HepG2 (cell line): ENCODE measurements at regions not wholly inside any gene's neighbourhood (a gene's known extent, or its start where the extent isn't known, plus 50 kb on each side); places are given as distances from the start of the nearest gene placed in this dataset.

Experiments used
- ATAC-seq: fragments of 200-7000 bp; cut with Tn5 transposase; 3 replicates; pipeline ENCODE4 v1.9.1; 2020; ENCODE audit warnings: mild to moderate bottlenecking, moderate library complexity
- BruUV-seq: library from RNA; stranded (reverse); fragments of 400-500 nt; replicated peaks from 2 replicates; lab custom pipeline; 2021; lab: Mats Ljungman, UMichigan
- CTCF ChIA-PET: fragments of 300-600 bp; formaldehyde crosslinking; extraction: SDS; loops from one replicate; lab custom pipeline; 2021; ENCODE audit warnings: low total read pairs, inconsistent platforms, low intra/inter-chr PET ratio; lab: Yijun Ruan, JAX
- POLR2A ChIA-PET: fragments of 350-600 bp; sonication (Branson Sonifier 250); formaldehyde crosslinking; loops from one replicate; lab custom pipeline; 2020; ENCODE audit warnings: antibody characterized with exemption, inconsistent platforms; lab: Yijun Ruan, JAX
- DNase-seq: peaks from one replicate; pipeline ENCODE4 v3.0.0-alpha.2; 2015; ENCODE audit warnings: low spot score
- FAIRE-seq: peaks from 3 replicates; lab custom pipeline; 2011; peaks lifted over from hg19 to GRCh38; lab: Jason Lieb, UNC
- H2AFZ ChIP-seq: one replicate; pipeline ENCODE4 v1.6.1; 2011; ENCODE audit warnings: low read length, inconsistent platforms
- H3K27ac ChIP-seq: fragments of 300-600 bp; 3 replicates; pipeline ENCODE4 v1.8.0; 2011; ENCODE audit warnings: mixed run types, mild to moderate bottlenecking, mixed read lengths, low read length, inconsistent platforms; ENCODE audit not compliant: insufficient read depth; ENCODE audit errors: extremely low read length
- H3K27me3 ChIP-seq, 2 experiments: fragments of 200-600 bp in 1 of 2; 2 replicates in 1 of 2; 3 replicates in 1 of 2; pipeline versions ENCODE4 v1.6.0 to v1.8.0; 2011; ENCODE audit warnings: low read length in 2 of 2, mild to moderate bottlenecking in 2 of 2, moderate library complexity in 2 of 2, inconsistent platforms in 1 of 2; ENCODE audit not compliant: insufficient read depth in 2 of 2, control insufficient read depth in 1 of 2
- H3K36me3 ChIP-seq, 2 experiments: fragments of 200-600 bp in 1 of 2; replicated peaks in 1 of 2; 2 replicates in 1 of 2; 3 replicates in 1 of 2; pipeline versions ENCODE4 v1.5.1 to v1.8.0; 2011; ENCODE audit warnings: low read length in 2 of 2, inconsistent platforms in 1 of 2; ENCODE audit not compliant: insufficient read depth in 2 of 2, control insufficient read depth in 1 of 2
- H3K4me1 ChIP-seq: 2 replicates; pipeline ENCODE4 v1.5.1; 2012; ENCODE audit warnings: low read length, inconsistent platforms; ENCODE audit not compliant: insufficient read depth
- H3K4me2 ChIP-seq: 2 replicates; pipeline ENCODE4 v1.6.0; 2011; ENCODE audit warnings: low read depth, low read length, inconsistent platforms
- H3K4me3 ChIP-seq, 3 experiments: fragments of 200-600 bp in 1 of 3; sonication (generic), shearing (Covaris generic) in 1 of 3; replicated peaks in 1 of 3; 2 replicates each; pipeline ENCODE4 v1.5.1; 2011 to 2016; ENCODE audit warnings: low read length in 3 of 3, inconsistent platforms in 2 of 3, low read depth in 2 of 3, mild to moderate bottlenecking in 2 of 3, control low read depth in 1 of 3, mixed read lengths in 1 of 3; ENCODE audit not compliant: insufficient read depth in 1 of 3
- H3K79me2 ChIP-seq: one replicate; pipeline ENCODE4 v1.6.1; 2011; ENCODE audit warnings: low read length, inconsistent platforms; ENCODE audit not compliant: insufficient read depth
- H3K9ac ChIP-seq: 2 replicates; pipeline ENCODE4 v1.6.0; 2011; ENCODE audit warnings: mild to moderate bottlenecking, low read depth, low read length, inconsistent platforms; ENCODE audit not compliant: insufficient read depth
- H3K9me3 ChIP-seq: 2 replicates; pipeline ENCODE4 v1.5.1; 2012; ENCODE audit warnings: mild to moderate bottlenecking, low read length
- H4K20me1 ChIP-seq: 2 replicates; pipeline ENCODE4 v1.6.0; 2011; ENCODE audit warnings: inconsistent platforms, mild to moderate bottlenecking, low read length, moderate library complexity; ENCODE audit not compliant: insufficient read depth
- ZSCAN31 ChIP-seq: sonication (generic); formaldehyde crosslinking; IDR thresholded peaks from 2 replicates; pipeline ENCODE4 v1.5.0; 2020; ENCODE audit warnings: low read depth, mild to moderate bottlenecking, missing genetic modification reagents
- WGBS: methylation state at CpG from one replicate; pipeline ENCODE4 v1.1.6; 2017; ENCODE audit warnings: low lambda C conversion rate; 5-methylcytosine and 5-hydroxymethylcytosine counted together
- in situ Hi-C: cut with HindIII; loops from 2 replicates; pipeline ENCODE4 v1.10.0; 2017; ENCODE audit warnings: low pct_unique_long_range_greater_than_20kb; ENCODE audit not compliant: extremely low pct_ligation_motif_present
- intact Hi-C: fragments of 100-400 bp; cut with micrococcal nuclease; formaldehyde crosslinking; loops from one replicate; pipeline ENCODE4 v1.10.0; 2022; ENCODE audit not compliant: unreplicated experiment
- TF ChIP-seq, protein P1 (sequence below), 2 experiments: sonication (generic) in 1 of 2; formaldehyde crosslinking in 1 of 2; IDR thresholded peaks; 2 replicates each; pipeline versions ENCODE4 v1.6.1 to v1.9.0; 2014 to 2022; ENCODE audit warnings: antibody characterized with exemption in 1 of 2, borderline replicate concordance in 1 of 2, inconsistent platforms in 1 of 2, low read depth in 1 of 2, missing genetic modification reagents in 1 of 2

DNA sequence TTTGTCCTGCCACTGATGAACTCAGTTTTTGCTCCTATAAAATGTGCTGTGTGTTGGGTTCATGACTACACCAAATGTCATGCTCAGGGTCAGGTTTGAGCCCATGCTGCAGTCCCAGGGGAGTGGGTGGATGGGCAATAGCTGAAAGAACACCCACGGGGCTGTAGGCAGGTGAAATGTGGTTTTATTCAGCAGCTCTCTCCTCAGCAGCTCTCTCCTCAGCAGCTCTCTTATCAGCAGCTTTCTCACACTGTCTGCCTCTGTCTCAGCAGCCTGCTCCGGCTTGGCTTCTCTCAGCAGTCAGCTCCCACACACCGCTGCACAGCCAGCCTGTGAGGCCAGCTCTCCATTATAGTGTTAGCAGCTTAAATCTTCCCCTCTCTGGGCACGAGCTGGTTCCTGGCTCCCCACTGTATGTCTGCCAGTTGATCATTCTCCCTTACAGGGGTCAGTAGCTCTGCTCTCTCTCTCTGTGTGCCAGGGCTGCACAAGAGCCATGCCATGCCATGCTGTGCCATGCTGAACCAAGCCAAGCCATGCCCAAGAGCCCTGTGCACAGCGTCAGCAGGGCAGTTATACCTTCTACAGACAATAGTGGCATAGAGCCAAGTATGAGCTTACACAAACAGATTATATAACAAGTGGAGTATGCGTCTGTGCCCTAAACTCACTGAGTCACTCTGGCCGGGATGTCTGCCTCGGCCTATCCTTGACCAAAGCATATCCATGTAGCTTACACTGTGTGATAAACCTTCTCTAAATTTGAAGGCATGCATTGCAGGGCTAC, 303.3 kb upstream of the TMPO start:
- H2AFZ ChIP-seq, result no peak overlapping the region
- in situ Hi-C loops, result no loop called here
- H3K27me3 ChIP-seq, result no peaks in the 10 kb centered on the region
- no peaks in the 10 kb centered on the region for H3K79me2 ChIP-seq
- POLR2A ChIA-PET, result no interaction called here
- TF ChIP-seq, protein P1, sequence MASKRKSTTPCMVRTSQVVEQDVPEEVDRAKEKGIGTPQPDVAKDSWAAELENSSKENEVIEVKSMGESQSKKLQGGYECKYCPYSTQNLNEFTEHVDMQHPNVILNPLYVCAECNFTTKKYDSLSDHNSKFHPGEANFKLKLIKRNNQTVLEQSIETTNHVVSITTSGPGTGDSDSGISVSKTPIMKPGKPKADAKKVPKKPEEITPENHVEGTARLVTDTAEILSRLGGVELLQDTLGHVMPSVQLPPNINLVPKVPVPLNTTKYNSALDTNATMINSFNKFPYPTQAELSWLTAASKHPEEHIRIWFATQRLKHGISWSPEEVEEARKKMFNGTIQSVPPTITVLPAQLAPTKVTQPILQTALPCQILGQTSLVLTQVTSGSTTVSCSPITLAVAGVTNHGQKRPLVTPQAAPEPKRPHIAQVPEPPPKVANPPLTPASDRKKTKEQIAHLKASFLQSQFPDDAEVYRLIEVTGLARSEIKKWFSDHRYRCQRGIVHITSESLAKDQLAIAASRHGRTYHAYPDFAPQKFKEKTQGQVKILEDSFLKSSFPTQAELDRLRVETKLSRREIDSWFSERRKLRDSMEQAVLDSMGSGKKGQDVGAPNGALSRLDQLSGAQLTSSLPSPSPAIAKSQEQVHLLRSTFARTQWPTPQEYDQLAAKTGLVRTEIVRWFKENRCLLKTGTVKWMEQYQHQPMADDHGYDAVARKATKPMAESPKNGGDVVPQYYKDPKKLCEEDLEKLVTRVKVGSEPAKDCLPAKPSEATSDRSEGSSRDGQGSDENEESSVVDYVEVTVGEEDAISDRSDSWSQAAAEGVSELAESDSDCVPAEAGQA (IDR thresholded peaks at IDR 0.05; ENCODE audit: low read depth), result no peak
- TF ChIP-seq, protein P1 (CRISPR knock-in tag; IDR thresholded peaks at IDR 0.05; ENCODE audit: borderline replicate concordance), result no peak
- peak; percentile 97 for TF ChIP-seq ZSCAN31
- no peak overlapping the region for H3K4me3 ChIP-seq
- 38% methylated on average over 5 of the region's 8 CpGs for WGBS
- H3K4me1 ChIP-seq, result no peaks in the 10 kb centered on the region
- FAIRE-seq (no peak), DNase-seq (no peak), ATAC-seq (no peak)
- CTCF ChIA-PET, result no interaction called here
- no peaks in the 10 kb centered on the region for H3K9me3 ChIP-seq
- no peak overlapping the region for H3K27ac ChIP-seq
- H4K20me1 ChIP-seq, result no peaks in the 10 kb centered on the region
- intact Hi-C loops, result no loop called here
- no peaks in the 10 kb centered on the region for H3K36me3 ChIP-seq
- BruUV-seq, result no TSS peak
- no peak overlapping the region for H3K9ac ChIP-seq
- no peak overlapping the region for H3K4me2 ChIP-seq
